Natural killer cell (primary cell): ENCODE measurements at regions not wholly inside any gene's neighbourhood (a gene's known extent, or its start where the extent isn't known, plus 50 kb on each side); places are given as distances from the start of the nearest gene placed in this dataset.

Experiments used
- ATAC-seq, 3 donors: fragments of 150-1000 bp in 2 of 3; fragments of 200-7000 bp in 1 of 3; cut with Tn5 transposase; 1 replicate in 1 of 3; 2 replicates in 2 of 3; pipeline ENCODE4 v1.10.0; 2021; ENCODE audit warnings: mild to moderate bottlenecking in 2 of 3, moderate library complexity in 2 of 3
- DNase-seq, 2 donors: peaks; one replicate each; pipeline versions ENCODE4 v3.0.0 to v3.0.0-alpha.2; 2013 to 2021; ENCODE audit warnings: mixed read lengths in 1 of 2
- H3K27ac ChIP-seq: one replicate; pipeline ENCODE4 v1.5.1; 2013; ENCODE audit warnings: mild to moderate bottlenecking, low read length
- H3K27me3 ChIP-seq: one replicate; pipeline ENCODE4 v1.6.1; 2013; ENCODE audit warnings: low read length; ENCODE audit not compliant: control insufficient read depth, insufficient read depth
- H3K36me3 ChIP-seq: one replicate; pipeline ENCODE4 v1.6.1; 2013; ENCODE audit warnings: low read length; ENCODE audit not compliant: control insufficient read depth, insufficient read depth
- H3K4me1 ChIP-seq: one replicate; pipeline ENCODE4 v1.6.1; 2013; ENCODE audit warnings: low read length; ENCODE audit not compliant: control insufficient read depth, insufficient read depth
- H3K4me3 ChIP-seq: one replicate; pipeline ENCODE4 v1.5.1; 2013; ENCODE audit warnings: low read length
- H3K9me3 ChIP-seq: one replicate; pipeline ENCODE4 v1.6.1; 2013; ENCODE audit warnings: low read length; ENCODE audit not compliant: control insufficient read depth, insufficient read depth
- H3K27ac Mint-ChIP-seq, 2 donors: one replicate each; pipeline ENCODE4 v1.8.0; 2022; ENCODE audit warnings: mild to moderate bottlenecking in 2 of 2, mixed read lengths in 2 of 2, moderate library complexity in 1 of 2
- H3K27me3 Mint-ChIP-seq, 2 donors: one replicate each; pipeline ENCODE4 v1.8.0; 2022; ENCODE audit warnings: low read depth in 2 of 2, mixed read lengths in 2 of 2
- H3K36me3 Mint-ChIP-seq: one replicate; pipeline ENCODE4 v1.8.0; 2022; ENCODE audit warnings: mixed read lengths
- H3K4me1 Mint-ChIP-seq, 2 donors: one replicate each; pipeline ENCODE4 v1.8.0; 2022; ENCODE audit warnings: mixed read lengths in 2 of 2
- H3K4me3 Mint-ChIP-seq: one replicate; pipeline ENCODE4 v1.8.0; 2022; ENCODE audit warnings: mild to moderate bottlenecking, moderate library complexity, mixed read lengths
- H3K9me3 Mint-ChIP-seq, 2 donors: one replicate each; pipeline ENCODE4 v1.8.0; 2022; ENCODE audit warnings: mixed read lengths in 2 of 2
- CTCF ChIP-seq: fragments of 200-600 bp; IDR thresholded peaks from one replicate; pipeline ENCODE4 v1.8.0; 2022; ENCODE audit warnings: antibody characterized with exemption
- WGBS: methylation state at CpG from one replicate; pipeline ENCODE4 v1.1.7; 2013; ENCODE audit warnings: missing lambda C conversion rate; ENCODE audit not compliant: insufficient coverage; 5-methylcytosine and 5-hydroxymethylcytosine counted together
- intact Hi-C: fragments of 100-400 bp; cut with micrococcal nuclease; formaldehyde crosslinking; loops from one replicate; pipeline ENCODE4 v1.14.2; 2022

GRCh38 chr1:228683428-228683827, 51.9 kb upstream of the RHOU start:
- peaks cover 2% of the 10 kb centered on the region for H3K27me3 ChIP-seq
- ATAC-seq = no peak
- DNase-seq = no peak
- H3K9me3 ChIP-seq = no peaks in the 10 kb centered on the region
- no peak overlapping the region for H3K4me3 ChIP-seq
- H3K36me3 Mint-ChIP-seq = no peaks in the 10 kb centered on the region
- no peaks in the 10 kb centered on the region for H3K9me3 Mint-ChIP-seq
- H3K4me3 Mint-ChIP-seq = no peak overlapping the region
- intact Hi-C loops = no loop called here
- no peak for TF ChIP-seq CTCF
- no peaks in the 10 kb centered on the region for H3K4me1 ChIP-seq
- peaks cover 0 to 5% of the 10 kb centered on the region in 2 donors for H3K4me1 Mint-ChIP-seq
- no peak overlapping the region for H3K27ac Mint-ChIP-seq
- H3K27me3 Mint-ChIP-seq = peaks cover 36 to 41% of the 10 kb centered on the region in 2 donors
- WGBS = 91% methylated on average over 3 of the region's 3 CpGs
- no peaks in the 10 kb centered on the region for H3K36me3 ChIP-seq
- no peak overlapping the region for H3K27ac ChIP-seq

GRCh38 chr1:228684607-228685006, 50.7 kb upstream of the RHOU start:
- no peak overlapping the region for H3K4me3 ChIP-seq
- ATAC-seq = no peak
- H3K27me3 Mint-ChIP-seq = peaks cover 41 to 51% of the 10 kb centered on the region in 2 donors

GRCh38 chr1:228685081-228685660, 50.1 kb upstream of the RHOU start:
- peaks cover 0 to 5% of the 10 kb centered on the region in 2 donors for H3K4me1 Mint-ChIP-seq
- DNase-seq = no peak
- H3K36me3 Mint-ChIP-seq = no peaks in the 10 kb centered on the region
- H3K27ac ChIP-seq = no peak overlapping the region
- no peak for TF ChIP-seq CTCF
- no peak overlapping the region for H3K4me3 ChIP-seq
- H3K4me3 Mint-ChIP-seq = no peak overlapping the region
- 94% methylated on average over 1 of the region's 1 CpG for WGBS
- H3K27ac Mint-ChIP-seq = no peak overlapping the region
- no peak for ATAC-seq
- no peaks in the 10 kb centered on the region for H3K9me3 Mint-ChIP-seq
- no peaks in the 10 kb centered on the region for H3K4me1 ChIP-seq
- H3K9me3 ChIP-seq = no peaks in the 10 kb centered on the region
- H3K27me3 ChIP-seq = peaks cover 2% of the 10 kb centered on the region
- H3K27me3 Mint-ChIP-seq = peaks cover 41 to 51% of the 10 kb centered on the region in 2 donors
- intact Hi-C loops = no loop called here
- H3K36me3 ChIP-seq = no peaks in the 10 kb centered on the region

More at GRCh38 chr1:228684607-228685006, 50.7 kb upstream of the RHOU start:
- H3K4me1 ChIP-seq = no peaks in the 10 kb centered on the region
- no peak overlapping the region for H3K27ac Mint-ChIP-seq
- no peaks in the 10 kb centered on the region for H3K9me3 ChIP-seq
- WGBS = 54% methylated on average over 7 of the region's 7 CpGs
- peaks cover 2% of the 10 kb centered on the region for H3K27me3 ChIP-seq
- intact Hi-C loops = no loop called here
- H3K36me3 Mint-ChIP-seq = no peaks in the 10 kb centered on the region
- H3K36me3 ChIP-seq = no peaks in the 10 kb centered on the region
- H3K4me3 Mint-ChIP-seq = no peak overlapping the region
- H3K4me1 Mint-ChIP-seq = peaks cover 0 to 5% of the 10 kb centered on the region in 2 donors
- TF ChIP-seq CTCF = no peak
- H3K9me3 Mint-ChIP-seq = no peaks in the 10 kb centered on the region
- no peak overlapping the region for H3K27ac ChIP-seq
- no peak for DNase-seq
